HG03571 (cell line): ENCODE measurements at regions not wholly inside any gene's neighbourhood (a gene's known extent, or its start where the extent isn't known, plus 50 kb on each side); places are given as distances from the start of the nearest gene placed in this dataset.
"Not testable (repeated sequence)": the region's sequence is repeated elsewhere in the genome, so short reads cannot be mapped to it uniquely, and the experiment has no call there.

ENCODE experiments used
- ATAC-seq: cut with Tn5 transposase; IDR thresholded peaks from one replicate; pipeline ENCODE4 v1.9.1; 2021; ENCODE audit not compliant: unreplicated experiment

DNA sequence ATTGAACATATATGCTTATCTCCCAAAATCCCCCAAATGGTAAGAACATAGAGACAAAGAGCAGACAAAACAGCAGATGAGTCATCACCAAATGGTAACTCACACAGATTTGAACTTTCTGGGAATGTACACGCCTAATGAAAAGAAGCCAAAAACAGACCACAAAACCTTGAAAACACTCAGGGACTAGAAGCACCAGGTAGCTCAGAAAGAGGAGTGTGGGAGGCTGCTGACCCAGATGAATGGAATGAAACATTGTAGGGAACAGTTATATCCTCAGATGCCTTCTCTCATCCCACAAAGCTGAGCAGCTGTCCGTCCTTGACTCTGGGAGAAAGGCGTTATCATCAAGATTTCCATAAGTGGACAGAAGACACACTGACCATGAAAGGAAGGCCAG lies 307.0 kb upstream of the USP25 start:
- no peak for ATAC-seq

DNA sequence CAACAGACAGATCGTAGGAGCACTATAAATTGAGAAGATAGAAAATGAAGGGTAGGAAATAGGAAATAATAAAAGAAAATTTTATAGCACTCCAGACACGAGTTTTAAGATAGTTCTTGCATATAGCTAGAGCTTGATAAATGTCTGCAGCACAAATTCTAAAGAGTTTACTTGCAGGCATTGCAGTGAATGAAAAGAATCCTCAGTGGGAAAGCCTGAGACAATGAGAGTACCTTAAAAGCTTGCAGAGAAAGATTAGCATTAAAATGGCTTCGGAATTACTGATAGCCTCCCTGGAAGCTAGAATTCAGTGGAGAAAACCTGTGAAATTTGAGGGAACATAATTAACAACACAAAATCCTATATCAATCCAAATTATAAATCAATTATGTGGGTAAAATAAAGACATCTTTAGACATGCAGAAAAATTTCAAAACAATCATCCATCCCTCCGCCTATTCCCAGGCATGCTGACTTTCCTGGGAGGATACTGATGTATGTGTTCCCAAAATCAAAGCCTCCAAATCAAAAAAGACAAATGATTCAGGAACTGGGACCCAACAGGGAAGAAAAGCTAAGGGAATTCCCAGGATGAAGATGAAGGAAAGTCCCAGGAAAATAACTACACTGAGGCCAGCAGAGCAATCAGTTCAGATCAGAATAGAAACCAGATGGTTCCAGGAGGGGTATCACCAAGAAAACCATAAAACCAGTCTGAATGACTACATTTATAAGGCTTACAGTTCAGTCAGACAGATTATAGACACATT lies 305.9 kb upstream of the USP25 start:
- no peak for ATAC-seq

DNA sequence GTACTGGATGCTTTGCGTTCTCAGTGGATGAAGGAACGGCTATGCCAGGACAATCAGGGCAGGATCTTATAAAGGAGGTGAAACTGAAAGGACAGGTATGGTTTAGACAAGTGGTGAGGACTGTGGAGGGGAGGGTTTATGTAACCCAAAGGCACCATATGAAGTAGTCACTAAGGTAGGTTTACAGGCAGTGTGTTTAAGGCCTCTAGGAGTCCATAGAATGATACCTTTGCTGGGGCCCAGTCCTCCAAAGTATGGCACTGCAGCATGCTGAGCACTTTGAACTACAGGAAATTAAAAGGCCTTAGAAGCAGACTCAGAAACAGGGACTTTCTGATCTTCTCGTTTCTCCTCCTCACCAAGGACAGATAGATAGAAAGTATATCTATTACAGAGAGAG lies 304.7 kb upstream of the USP25 start:
- ATAC-seq, result no peak

DNA sequence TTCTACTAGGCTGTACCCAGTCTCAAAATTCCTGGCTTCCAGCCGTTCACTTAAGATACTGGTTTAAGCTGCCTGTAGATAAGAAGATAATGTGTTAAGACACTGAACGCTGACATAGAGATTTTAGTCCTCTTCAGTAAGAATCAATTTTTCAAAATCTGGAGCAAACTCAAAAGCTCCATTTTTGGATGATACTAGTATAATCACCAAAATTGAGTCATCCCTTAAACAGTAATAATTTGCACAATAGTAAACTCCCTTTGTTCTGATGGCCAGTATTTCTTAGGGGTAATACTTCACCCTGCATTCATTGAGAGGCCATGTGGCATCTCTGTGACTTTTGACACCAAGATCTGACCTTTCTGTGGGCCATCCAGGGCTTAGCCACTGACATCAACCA lies 299.8 kb upstream of the USP25 start:
- no peak for ATAC-seq

DNA sequence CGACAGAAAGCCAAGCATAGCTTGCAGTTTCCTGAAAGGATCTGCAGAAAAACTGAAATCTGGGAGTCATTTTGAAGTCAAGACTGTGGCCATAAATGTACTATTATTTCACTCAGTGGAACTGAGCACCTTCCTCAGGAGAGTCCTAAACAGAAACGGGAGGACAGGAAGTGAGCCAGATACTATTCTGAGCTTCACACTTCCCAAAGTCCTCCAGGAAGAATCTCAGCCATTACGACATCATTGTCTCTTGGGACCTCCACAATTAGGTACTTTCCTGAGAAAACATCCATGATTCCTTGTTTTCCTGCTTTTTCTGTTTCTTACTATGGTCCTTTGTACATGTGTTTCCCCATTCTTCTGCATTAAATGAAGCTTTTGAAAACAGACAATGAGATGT lies 299.2 kb upstream of the USP25 start:
- no peak for ATAC-seq

DNA sequence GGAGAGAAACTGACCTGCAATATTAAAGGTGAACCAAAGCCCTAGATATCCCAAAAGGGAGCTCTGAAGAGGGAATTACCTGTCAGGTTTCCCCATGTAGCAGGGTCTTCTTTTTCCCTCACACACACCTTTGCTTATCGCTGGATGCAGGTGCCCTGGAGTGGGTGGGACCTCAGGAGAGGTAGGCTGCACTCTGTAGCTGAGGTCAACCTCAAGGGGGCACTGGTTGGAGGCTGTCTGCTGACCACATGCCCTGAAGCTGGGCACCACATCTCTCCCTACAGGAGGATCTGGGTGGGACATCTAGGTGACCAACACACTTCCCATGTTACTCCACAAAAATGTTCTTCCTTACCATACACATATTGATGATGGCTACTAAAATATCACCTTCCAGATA lies 298.7 kb upstream of the USP25 start:
- ATAC-seq, result no peak

DNA sequence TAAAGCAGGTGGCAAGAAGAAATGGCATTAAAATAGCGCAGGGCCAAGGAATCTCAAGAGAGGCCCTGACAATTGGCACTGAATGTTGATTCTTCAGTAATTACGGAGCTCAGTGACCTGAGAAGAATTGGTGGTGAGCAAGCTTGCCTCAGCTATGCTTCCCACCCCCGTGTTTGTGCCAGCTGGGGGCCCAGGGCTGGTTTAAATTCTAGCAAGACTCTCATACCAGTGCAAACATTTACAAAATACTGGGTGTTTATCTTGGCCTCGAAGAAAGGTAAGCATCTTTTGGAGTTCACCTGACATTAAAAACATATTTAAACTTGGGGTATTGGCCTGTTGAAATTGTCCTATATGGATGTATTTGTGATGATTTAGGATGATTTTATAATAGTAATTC lies 296.7 kb upstream of the USP25 start:
- no peak for ATAC-seq

DNA sequence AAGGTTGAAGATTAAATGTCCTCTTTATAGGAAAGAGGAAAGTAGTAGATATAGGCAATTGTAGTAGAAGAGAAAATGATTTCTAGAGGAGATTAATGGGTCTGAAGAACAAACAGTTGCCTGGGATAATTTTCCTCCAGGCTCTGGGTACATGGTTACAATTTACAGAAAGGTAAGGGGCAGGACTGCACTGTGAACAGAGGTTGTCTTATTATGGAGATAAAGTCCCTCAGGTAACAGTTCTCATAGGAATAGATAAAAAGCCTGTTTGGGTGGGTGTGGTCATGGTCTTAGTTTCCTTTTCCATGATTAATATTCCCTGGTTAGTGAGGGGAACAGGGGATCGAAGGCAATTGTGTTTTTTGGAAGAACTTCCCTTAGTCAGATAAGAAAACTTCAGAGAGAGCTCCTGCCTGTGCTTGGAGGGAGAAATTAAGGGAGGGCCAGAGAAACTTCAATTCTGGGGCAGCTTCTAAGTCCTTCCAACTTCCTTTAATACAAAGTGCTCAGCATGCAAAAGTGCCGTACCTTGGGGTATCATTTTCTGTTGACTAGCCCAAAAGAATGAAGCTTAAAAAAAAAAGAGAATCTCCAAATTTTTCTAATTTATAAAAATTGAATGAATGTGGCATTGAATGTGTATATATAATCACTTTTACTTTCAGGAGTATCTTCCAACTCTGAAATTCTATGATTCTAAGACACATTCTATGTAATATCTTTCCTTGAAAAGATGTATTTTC lies 295.4 kb upstream of the USP25 start:
- no peak for ATAC-seq

DNA sequence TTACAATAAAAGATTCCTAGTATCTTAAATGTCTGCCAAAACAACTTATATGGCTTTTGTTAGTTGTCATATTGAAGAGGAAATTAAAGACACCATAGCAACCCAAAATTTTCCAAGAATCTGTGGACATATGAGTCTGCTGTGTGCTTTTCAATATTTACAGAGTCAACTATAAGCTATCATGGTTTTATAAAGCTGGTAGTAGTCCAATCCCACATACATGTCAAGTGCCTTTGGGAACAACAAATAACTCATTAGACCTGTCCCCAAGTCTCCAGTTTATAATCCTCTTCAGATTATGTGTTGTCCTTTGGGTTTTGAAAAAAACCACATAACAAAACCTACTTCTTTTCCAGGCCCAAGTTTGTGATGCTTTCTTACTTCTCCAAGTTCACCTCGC lies 293.8 kb upstream of the USP25 start:
- no peak for ATAC-seq

DNA sequence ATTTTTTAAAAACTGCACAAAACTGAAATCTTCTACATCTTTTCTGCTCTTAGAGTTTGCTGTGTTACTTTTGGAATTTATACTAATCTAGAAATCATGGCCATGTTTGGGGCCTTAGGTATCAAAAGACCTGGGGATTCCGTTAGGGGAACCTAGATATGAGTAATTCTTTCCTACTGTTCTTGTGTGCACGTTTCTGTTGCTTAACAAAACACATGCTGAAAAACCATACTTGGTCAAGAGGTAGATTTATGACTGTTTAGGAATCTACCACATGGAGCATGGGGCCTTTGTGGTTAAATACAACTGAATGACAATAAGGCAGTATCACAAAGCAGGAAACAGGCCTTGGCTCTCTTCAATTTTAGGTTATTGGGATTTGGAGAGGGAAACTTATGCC lies 291.9 kb upstream of the USP25 start:
- ATAC-seq, result no peak

DNA sequence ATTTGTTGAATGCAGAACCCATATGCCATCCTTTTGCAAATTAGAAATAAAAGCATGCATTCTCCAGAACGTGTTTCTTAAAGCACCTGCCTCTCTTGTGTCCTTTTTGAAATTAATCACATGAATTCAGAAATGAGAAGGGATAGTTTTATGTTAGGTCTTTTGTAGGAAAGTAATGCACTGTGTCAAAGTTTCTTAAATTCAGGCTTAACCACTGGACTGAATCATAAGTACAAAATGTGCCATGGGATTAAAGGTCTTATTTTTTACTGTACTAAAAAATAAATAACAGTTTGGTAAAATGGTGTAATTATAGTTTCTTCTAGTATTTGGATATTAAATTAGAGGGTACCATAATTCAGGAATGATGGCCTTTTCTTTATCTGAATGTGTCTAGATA lies 290.1 kb upstream of the USP25 start:
- no peak for ATAC-seq

DNA sequence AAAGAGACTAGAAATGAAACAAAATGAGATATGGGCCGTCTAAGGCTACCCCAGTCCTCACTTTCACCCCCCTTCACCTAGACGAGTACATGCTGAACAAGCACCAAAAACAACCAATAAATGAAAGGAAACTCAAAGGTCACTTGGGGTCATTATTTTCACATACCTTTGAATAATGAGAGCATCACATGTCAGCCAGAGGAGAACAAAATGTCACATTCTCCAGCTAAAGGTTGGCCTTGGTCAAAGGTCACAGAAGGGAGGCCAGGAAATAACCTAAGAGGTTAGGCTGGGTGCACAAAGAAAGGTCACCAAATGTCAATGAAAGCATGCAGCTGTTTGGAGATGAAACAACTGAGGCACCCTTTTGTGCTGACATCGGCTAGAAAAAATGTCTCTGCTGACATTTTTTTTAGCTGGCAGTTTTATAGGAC lies 288.7 kb upstream of the USP25 start:
- no peak for ATAC-seq

DNA sequence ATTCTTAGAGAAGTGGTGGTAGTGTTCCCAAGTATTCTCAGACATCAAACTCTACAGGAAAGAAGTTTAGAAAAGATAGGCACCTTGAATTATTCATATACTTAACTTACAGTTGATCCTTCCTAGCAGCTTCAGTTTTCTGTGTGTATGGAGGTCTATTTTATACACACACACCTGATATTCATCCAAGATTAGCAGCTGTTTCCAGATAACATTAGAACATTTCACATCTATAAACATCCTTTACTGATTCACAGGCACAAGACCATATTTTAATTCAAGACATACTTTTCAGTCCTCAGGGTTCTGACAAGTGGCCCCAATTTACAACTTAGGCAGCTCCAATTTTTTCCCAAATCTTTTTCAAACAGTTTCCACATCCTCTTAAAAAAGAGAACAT lies 287.8 kb upstream of the USP25 start:
- ATAC-seq, result no peak

DNA sequence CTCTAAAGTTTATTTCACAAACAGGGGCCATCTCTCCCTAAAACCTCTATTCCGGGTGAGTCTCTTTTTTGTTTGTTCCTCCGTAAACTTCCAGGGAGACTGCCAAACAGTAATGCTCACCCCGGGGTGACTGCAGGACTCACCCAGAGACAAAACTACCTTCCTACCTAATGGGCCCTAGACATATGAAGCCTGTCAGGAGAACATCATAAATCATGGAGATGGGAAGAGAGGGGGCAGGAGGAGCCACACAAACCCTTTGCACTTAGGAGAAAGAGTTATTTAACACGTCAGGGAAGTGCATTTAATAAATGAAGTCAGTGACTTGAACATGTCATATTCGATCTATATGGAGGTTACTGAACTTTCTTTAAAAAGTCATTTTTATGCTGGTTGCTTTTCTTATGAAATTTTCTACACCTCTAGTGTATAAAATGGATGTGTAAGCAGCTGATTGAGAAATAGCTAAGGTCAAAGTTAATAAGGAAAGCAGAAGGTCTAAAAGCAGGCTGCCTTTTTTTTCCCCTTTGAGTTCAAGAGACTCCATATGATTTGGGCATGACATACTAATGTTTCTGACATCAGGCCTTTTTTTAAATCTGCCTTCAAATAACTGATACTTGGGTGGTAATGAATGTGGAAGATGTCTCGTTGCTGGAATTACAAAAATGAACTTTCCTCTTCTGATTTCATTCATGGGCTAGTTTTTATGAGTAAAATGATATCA lies 286.9 kb upstream of the USP25 start:
- no peak for ATAC-seq

DNA sequence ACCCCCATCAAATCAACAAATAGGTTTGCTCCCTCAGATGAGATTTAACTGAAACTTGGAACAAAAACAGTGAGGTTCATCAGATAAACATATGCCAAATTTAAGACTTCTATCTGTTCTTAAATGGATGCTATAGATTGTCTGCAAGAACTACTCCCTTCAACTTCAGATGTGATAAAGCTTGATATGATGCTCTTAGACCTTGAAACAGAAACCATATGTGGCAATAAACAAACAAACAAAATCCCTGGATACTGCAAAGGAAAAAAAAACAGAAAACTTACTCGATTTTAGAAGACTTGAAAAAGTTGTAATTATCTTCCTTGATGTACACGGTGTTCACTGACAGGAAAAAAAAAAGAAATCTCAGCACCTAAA lies 286.1 kb upstream of the USP25 start:
- ATAC-seq, result no peak

DNA sequence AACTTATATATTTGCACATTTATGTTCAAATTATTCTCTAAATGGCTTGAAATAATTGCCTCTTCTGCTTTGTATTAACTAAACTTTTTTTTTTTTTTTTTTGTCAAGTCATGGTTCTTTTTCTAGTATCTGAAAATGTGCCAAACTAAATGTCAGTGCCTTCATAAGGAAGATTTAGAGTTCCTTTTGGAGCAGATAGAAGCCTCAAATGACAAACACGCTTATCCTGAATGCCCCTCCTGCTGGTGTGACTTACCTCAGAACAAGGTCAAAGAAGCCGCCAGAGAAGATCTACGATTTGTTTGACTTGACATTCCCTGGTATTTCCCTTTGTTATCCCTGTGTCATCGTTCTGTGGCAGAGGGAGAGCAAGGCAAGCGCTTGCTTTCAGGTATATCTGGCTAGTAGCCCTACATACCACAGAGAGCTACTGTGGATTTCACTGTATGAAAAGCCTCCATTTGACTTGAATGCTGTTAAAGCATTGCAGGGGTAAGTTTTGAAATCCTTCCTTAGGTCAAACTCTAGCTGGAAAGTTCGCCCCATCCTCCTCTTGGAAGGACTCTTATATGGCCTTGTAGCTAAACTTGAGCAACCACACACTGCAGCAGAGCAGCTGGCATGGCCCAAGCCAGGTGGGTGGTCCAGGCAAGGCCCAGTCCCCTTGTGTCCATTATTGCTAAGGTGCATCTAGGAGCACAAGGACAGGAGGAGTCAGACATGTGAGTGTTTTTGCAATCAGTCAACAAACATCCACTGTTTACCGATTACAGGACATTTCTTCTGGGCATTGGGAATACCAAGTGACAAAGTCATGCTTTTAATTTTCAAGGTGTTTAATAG lies 285.4 kb upstream of the USP25 start:
- no peak for ATAC-seq

DNA sequence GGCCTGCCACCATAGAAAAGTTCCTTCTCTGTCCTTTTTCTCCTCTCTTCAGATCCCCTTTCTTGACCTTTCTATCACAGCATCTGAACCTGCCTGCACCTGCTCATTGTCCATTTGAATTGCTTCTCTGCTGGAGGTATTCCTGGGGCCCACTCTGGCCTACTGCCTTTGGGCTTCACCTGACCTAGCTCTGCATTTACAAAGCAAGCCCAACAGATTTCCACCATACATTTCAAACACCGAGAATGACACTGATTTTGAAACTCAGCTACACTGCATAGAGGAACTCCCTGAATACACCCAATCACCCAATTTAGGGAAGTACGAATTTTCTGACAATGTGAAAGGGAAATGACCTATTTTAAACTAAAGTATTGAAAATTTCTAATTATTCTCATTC lies 284.5 kb upstream of the USP25 start:
- ATAC-seq, result no peak

DNA sequence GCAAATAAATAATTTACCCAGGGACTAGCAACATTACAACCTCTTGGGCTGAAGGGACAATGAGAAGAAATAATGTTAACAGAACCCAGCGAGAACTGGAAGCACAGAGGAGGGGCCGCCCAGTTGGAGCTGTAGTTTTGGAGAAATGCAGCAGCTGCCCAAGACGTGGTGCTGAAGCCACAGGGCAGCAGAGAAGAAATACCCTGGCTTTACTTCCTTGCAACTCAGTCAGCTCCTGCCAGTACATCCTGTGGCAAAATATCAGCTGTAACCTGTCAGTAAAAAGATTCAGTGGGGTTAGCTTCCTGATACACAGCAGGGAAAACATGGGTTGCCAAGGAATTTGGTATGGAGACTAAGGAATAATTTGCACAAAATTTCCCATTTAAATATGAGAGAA lies 283.6 kb upstream of the USP25 start:
- no peak for ATAC-seq

DNA sequence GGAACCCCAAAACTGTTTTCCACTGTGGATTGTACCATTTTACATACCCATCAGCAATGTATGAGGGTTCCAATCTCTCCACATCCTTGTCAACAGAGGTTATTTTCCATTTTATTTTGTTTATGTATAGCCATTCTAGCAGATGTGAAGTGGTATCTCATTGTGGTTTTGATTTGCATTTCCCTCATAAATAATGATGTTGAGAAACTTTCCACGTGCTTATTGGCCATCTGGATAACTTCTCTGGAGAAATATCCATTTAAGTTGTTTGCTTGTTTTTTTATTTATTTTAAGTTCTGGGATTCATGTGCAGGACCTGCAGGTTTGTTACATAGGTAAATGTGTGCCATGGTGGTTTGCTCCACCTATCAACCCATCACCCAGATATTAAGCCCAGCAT lies 280.2 kb upstream of the USP25 start:
- ATAC-seq, result no peak

DNA sequence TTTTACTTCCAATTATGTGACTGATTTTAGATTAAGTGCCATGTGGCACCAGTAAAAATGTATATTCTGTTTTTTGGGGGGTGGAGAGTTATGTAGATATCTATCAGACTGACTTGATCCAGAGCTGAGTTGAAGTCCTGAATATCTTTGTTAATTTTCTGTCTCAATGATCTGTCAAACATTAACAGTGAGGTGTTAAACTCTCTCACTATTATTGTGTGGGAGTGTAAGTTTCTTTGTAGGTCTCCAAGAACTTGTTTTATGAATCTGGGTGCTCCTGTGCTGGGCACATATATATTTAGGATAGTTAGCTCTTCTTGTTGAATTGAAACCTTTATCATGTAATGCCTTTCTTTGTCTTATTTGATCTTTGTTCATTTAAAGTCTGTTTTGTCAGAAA lies 276.5 kb upstream of the USP25 start:
- ATAC-seq, result no peak

DNA sequence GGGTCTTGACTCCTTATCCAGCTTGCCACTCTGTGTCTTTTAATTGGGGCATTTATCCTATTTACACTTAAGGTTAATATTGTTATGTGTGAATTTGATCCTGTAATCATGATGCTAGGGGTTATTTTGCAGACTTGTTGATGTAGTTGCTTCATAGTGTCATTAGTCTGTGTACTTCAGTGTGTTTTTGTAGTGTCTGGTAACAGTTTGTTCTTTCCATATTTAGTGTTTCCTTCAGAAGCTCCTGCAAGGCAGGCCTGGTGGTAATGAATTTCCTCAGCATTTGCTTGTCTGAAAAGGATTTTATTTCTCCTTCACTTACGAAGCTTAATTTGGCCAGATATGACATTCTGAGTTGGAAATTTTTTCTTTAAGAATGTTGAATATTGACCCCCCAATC lies 276.0 kb upstream of the USP25 start:
- not testable (repeated sequence) for ATAC-seq
